Neural progenitor cell (in vitro differentiated cells): ENCODE measurements at regions not wholly inside any gene's neighbourhood (a gene's known extent, or its start where the extent isn't known, plus 50 kb on each side); places are given as distances from the start of the nearest gene placed in this dataset.

Source experiments
- EZH2 ChIP-seq: fragments of 200-600 bp; sonication (generic); IDR thresholded peaks from 2 replicates; pipeline ENCODE4 v1.6.1; 2017; ENCODE audit warnings: antibody characterized with exemption, mild to moderate bottlenecking, moderate library complexity
- EZH2phosphoT487 ChIP-seq: fragments of 200-600 bp; sonication (generic); IDR thresholded peaks from 2 replicates; pipeline ENCODE4 v1.6.1; 2017; ENCODE audit warnings: antibody characterized with exemption
- TF ChIP-seq, protein P1 (sequence below): fragments of 200-600 bp; sonication (generic); IDR thresholded peaks from 2 replicates; pipeline ENCODE4 v1.5.1; 2017; ENCODE audit warnings: antibody characterized with exemption, mild to moderate bottlenecking

- TF ChIP-seq, protein P1, sequence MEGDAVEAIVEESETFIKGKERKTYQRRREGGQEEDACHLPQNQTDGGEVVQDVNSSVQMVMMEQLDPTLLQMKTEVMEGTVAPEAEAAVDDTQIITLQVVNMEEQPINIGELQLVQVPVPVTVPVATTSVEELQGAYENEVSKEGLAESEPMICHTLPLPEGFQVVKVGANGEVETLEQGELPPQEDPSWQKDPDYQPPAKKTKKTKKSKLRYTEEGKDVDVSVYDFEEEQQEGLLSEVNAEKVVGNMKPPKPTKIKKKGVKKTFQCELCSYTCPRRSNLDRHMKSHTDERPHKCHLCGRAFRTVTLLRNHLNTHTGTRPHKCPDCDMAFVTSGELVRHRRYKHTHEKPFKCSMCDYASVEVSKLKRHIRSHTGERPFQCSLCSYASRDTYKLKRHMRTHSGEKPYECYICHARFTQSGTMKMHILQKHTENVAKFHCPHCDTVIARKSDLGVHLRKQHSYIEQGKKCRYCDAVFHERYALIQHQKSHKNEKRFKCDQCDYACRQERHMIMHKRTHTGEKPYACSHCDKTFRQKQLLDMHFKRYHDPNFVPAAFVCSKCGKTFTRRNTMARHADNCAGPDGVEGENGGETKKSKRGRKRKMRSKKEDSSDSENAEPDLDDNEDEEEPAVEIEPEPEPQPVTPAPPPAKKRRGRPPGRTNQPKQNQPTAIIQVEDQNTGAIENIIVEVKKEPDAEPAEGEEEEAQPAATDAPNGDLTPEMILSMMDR: no peak
- TF ChIP-seq EZH2 (no peak), EZH2phosphoT487 (no peak)
Measured at GRCh38 chr2:220998156-220998555, 573.9 kb downstream of the EPHA4 start.
